ELR (cell line): ENCODE measurements at regions not wholly inside any gene's neighbourhood (a gene's known extent, or its start where the extent isn't known, plus 50 kb on each side); places are given as distances from the start of the nearest gene placed in this dataset.
"Not testable (repeated sequence)": the region's sequence is repeated elsewhere in the genome, so short reads cannot be mapped to it uniquely, and the experiment has no call there.

ENCODE experiments used
- DNase-seq: peaks from one replicate; pipeline ENCODE4 v3.0.0-alpha.2; 2015; ENCODE audit warnings: low read depth

- peak; percentile 68 for DNase-seq
Observed at GRCh38 chr4:141346144-141346543, 125.4 kb downstream of the ZNF330 start.

GRCh38 chr4:141347684-141348083 lies 127.0 kb downstream of the ZNF330 start:
- no peak for DNase-seq

GRCh38 chr4:141348125-141348524 lies 127.4 kb downstream of the ZNF330 start:
- peak; percentile 26 for DNase-seq

- no peak for DNase-seq
Observed at GRCh38 chr4:141348573-141348972, 127.9 kb downstream of the ZNF330 start.

GRCh38 chr4:141349236-141349635 lies 128.5 kb downstream of the ZNF330 start:
- no peak for DNase-seq

GRCh38 chr4:141350122-141350905 lies 129.6 kb downstream of the ZNF330 start:
- peak; percentile 58 for DNase-seq

- no peak for DNase-seq
Observed at GRCh38 chr4:141352331-141352730, 131.6 kb downstream of the ZNF330 start.

GRCh38 chr4:141352909-141353525 lies 132.3 kb downstream of the ZNF330 start:
- peak; percentile 75 for DNase-seq

- no peak for DNase-seq
Observed at GRCh38 chr4:141356321-141356962, 135.7 kb downstream of the ZNF330 start.

GRCh38 chr4:141356963-141357335 lies 136.3 kb downstream of the ZNF330 start:
- DNase-seq, result no peak

GRCh38 chr4:141368241-141368640 lies 147.5 kb downstream of the ZNF330 start:
- DNase-seq, result not testable (repeated sequence)

GRCh38 chr4:141371206-141371605 lies 150.5 kb downstream of the ZNF330 start:
- no peak for DNase-seq

- DNase-seq, result peak; percentile 85
Observed at GRCh38 chr4:141375855-141376254, 155.2 kb downstream of the ZNF330 start.

GRCh38 chr4:141376769-141377168 lies 156.1 kb downstream of the ZNF330 start:
- DNase-seq, result no peak

- no peak for DNase-seq
Observed at GRCh38 chr4:141387299-141387698, 166.6 kb downstream of the ZNF330 start.

GRCh38 chr4:141388481-141388880 lies 167.8 kb downstream of the ZNF330 start:
- peak; percentile 36 for DNase-seq

GRCh38 chr4:141389649-141390048 lies 169.0 kb downstream of the ZNF330 start:
- DNase-seq, result no peak

GRCh38 chr4:141390571-141390970 lies 169.9 kb downstream of the ZNF330 start:
- DNase-seq, result no peak

GRCh38 chr4:141391293-141391692 lies 170.6 kb downstream of the ZNF330 start:
- DNase-seq, result peak; percentile 10

- DNase-seq, result no peak
Observed at GRCh38 chr4:141391771-141392170, 171.1 kb downstream of the ZNF330 start.

GRCh38 chr4:141395246-141395830 lies 174.6 kb downstream of the ZNF330 start:
- no peak for DNase-seq

GRCh38 chr4:141395919-141396318 lies 175.2 kb downstream of the ZNF330 start:
- DNase-seq, result no peak

GRCh38 chr4:141402712-141403111 lies 182.0 kb downstream of the ZNF330 start:
- no peak for DNase-seq
